ENCODE measurements at regions not wholly inside any gene's neighbourhood (a gene's known extent, or its start where the extent isn't known, plus 50 kb on each side); places are given as distances from the start of the nearest gene placed in this dataset.

- Histone ChIP-seq H3K36me3 (ENCODE audit: control insufficient read depth in 1 of 2, insufficient read depth in 2 of 2, low read length in 2 of 2) (no peaks in the 10 kb centered on the region), H3K27me3 (ENCODE audit: insufficient read depth, low read length) (peaks cover 30% of the 10 kb centered on the region), H3K4me1 (ENCODE audit: control insufficient read depth in 1 of 2, insufficient read depth in 2 of 2, low read length in 2 of 2) (no peaks in the 10 kb centered on the region), H3K9me3 (ENCODE audit: control insufficient read depth in 1 of 2, insufficient read depth in 1 of 2, low read depth in 1 of 2, low read length in 2 of 2) (no peaks in the 10 kb centered on the region), H2AFZ (ENCODE audit: low read depth, low read length, poor library complexity, severe bottlenecking) (no peak overlapping the region), H3K27ac (ENCODE audit: low read depth, low read length) (no peak overlapping the region), H4K20me1 (ENCODE audit: insufficient read depth) (no peaks in the 10 kb centered on the region), H3K79me2 (ENCODE audit: insufficient read depth, low read length) (no peaks in the 10 kb centered on the region), H3K9ac (ENCODE audit: low read length) (no peak overlapping the region), H3K4me2 (ENCODE audit: low read length) (no peak overlapping the region), H3K9me2 (ENCODE audit: insufficient read depth) (no peaks in the 10 kb centered on the region), H3K4me3 (replicated peaks in 1 of 2; ENCODE audit: low read depth in 1 of 2, low read length in 2 of 2) (no peak overlapping the region)
- ChIA-PET RAD21 (ENCODE audit: low non-redundant PET in 1 of 2, low total read pairs in 2 of 2, uncharacterized antibody in 2 of 2, unreplicated experiment in 2 of 2) (no interaction called here), POLR2A (no interaction called here), CTCF (no interaction called here)
- intact Hi-C loops (cut with micrococcal nuclease), result no loop called here
- BruUV-seq (replicated peaks), result no TSS peak
- no peak for TF ChIP-seq ZNF274 (IDR thresholded peaks at IDR 0.05; ENCODE audit: low read depth, low read length)
- TF ChIP-seq SRF (IDR thresholded peaks at IDR 0.05; ENCODE audit: low read depth), result no peak
- TF ChIP-seq SIN3A (IDR thresholded peaks at IDR 0.05; ENCODE audit: low read depth), result no peak
- TF ChIP-seq JUND (IDR thresholded peaks at IDR 0.05), result no peak
- no peak for TF ChIP-seq EZH2phosphoT487 (IDR thresholded peaks at IDR 0.05; ENCODE audit: borderline replicate concordance)
- TF ChIP-seq YY1 (IDR thresholded peaks at IDR 0.05; ENCODE audit: extremely low read depth, insufficient replicate concordance, low read depth, low read length), result no peak
- TF ChIP-seq SP1 (IDR thresholded peaks at IDR 0.05; ENCODE audit: low read depth), result no peak
- TF ChIP-seq ELF1 (IDR thresholded peaks at IDR 0.05; ENCODE audit: borderline replicate concordance, low read depth), result no peak
- no peak for TF ChIP-seq CTCF (IDR thresholded peaks at IDR 0.05 in 2 of 3, conservative IDR thresholded peaks at IDR 0.05 in 1 of 3; ENCODE audit: borderline replicate concordance in 1 of 3, insufficient read depth in 1 of 3, low read depth in 2 of 3, low read length in 2 of 3)
- TF ChIP-seq POLR2AphosphoS5 (IDR thresholded peaks at IDR 0.05; ENCODE audit: low read depth, low read length), result no peak
- no peak for TF ChIP-seq REST (IDR thresholded peaks at IDR 0.05; ENCODE audit: low read depth)
- TF ChIP-seq ZBTB33 (IDR thresholded peaks at IDR 0.05; ENCODE audit: extremely low read depth, insufficient replicate concordance, low read length), result no peak
- no peak for TF ChIP-seq EZH2 (IDR thresholded peaks at IDR 0.05)
- no peak for TF ChIP-seq TCF7L2 (IDR thresholded peaks at IDR 0.05; ENCODE audit: borderline replicate concordance, extremely low read depth, insufficient read depth, insufficient read length)
- TF ChIP-seq CBX3 (IDR thresholded peaks at IDR 0.05; ENCODE audit: low read depth), result no peak
- no peak for TF ChIP-seq POLR2A (IDR thresholded peaks at IDR 0.05; ENCODE audit: borderline replicate concordance, extremely low read depth, insufficient read depth, insufficient read length)
- TF ChIP-seq CEBPB (IDR thresholded peaks at IDR 0.05; ENCODE audit: low read depth), result no peak
- no peak for TF ChIP-seq ZFX (IDR thresholded peaks at IDR 0.05)
- TF ChIP-seq MAX (IDR thresholded peaks at IDR 0.05), result no peak
- ATAC-seq (no peak), DNase-seq (ENCODE audit: low read depth, low spot score) (no peak)
Measured at GRCh38 chr10:44020322-44021111, 364.4 kb downstream of the CXCL12 start.

All from HCT116 (cell line).